ENCODE measurements at regions not wholly inside any gene's neighbourhood (a gene's known extent, or its start where the extent isn't known, plus 50 kb on each side); places are given as distances from the start of the nearest gene placed in this dataset.

GRCh38 chr13:64877176-64877575 lies 2353.0 kb downstream of the PCDH9 start:
- intact Hi-C loops (cut with micrococcal nuclease) (no loop called here), dilution Hi-C loops (cut with MboI; ENCODE audit: extremely low pct_ligation_motif_present, low sequenced_read_pairs) (no loop called here)
- Histone ChIP-seq H3K4me1 (ENCODE audit: control insufficient read depth, extremely low read depth, insufficient read depth, low read length) (no peaks in the 10 kb centered on the region), H2AFZ (ENCODE audit: low read depth, low read length) (peak overlapping the region; percentile 38), H4K20me1 (replicated peaks; ENCODE audit: control insufficient read depth, extremely low read depth, insufficient read depth, low read length) (no peaks in the 10 kb centered on the region), H3K27me3 (ENCODE audit: control insufficient read depth in 2 of 2, insufficient read depth in 2 of 2, low read length in 2 of 2) (no peaks in the 10 kb centered on the region), H3K27ac (ENCODE audit: insufficient read depth, low read depth, low read length) (no peak overlapping the region), H3K9me1 (replicated peaks; ENCODE audit: control insufficient read depth, extremely low read depth, insufficient read depth, low read length) (no peaks in the 10 kb centered on the region), H3K79me2 (ENCODE audit: control insufficient read depth, insufficient read depth, low read length) (no peaks in the 10 kb centered on the region), H3K4me2 (ENCODE audit: insufficient read depth, low read length) (no peak overlapping the region), H3K36me3 (ENCODE audit: control insufficient read depth in 2 of 2, extremely low read depth in 1 of 2, insufficient read depth in 2 of 2, low read length in 2 of 2) (no peaks in the 10 kb centered on the region), H3K9me3 (replicated peaks; ENCODE audit: control insufficient read depth, insufficient read depth, low read length) (no peaks in the 10 kb centered on the region), H3K9ac (replicated peaks; ENCODE audit: extremely low read depth, insufficient read depth, low read length) (no peak overlapping the region), H3K4me3 (replicated peaks in 1 of 3; ENCODE audit: insufficient read depth in 1 of 3, low read depth in 1 of 3, low read length in 3 of 3) (no peak overlapping the region)
- ChIA-PET CTCF (no interaction called here), POLR2A (no interaction called here)
- BruUV-seq (replicated peaks) = no TSS peak
- no peak for FAIRE-seq
- DNase-seq (ENCODE audit: low read depth, low spot score) = no peak
- TF ChIP-seq POLR2A (IDR thresholded peaks at IDR 0.05; ENCODE audit: low read depth, low read length) = no peak
- TF ChIP-seq POLR2AphosphoS5 (IDR thresholded peaks at IDR 0.05; ENCODE audit: insufficient read depth, low read depth, low read length) = no peak
- no peak for TF ChIP-seq MAX (IDR thresholded peaks at IDR 0.05; ENCODE audit: insufficient read depth, insufficient read length)
- TF ChIP-seq MYC (IDR thresholded peaks at IDR 0.05; ENCODE audit: low read depth, low read length) = no peak
- no peak for TF ChIP-seq FOS (IDR thresholded peaks at IDR 0.05; ENCODE audit: borderline replicate concordance, insufficient read depth, low read length)
- TF ChIP-seq EZH2 (IDR thresholded peaks at IDR 0.05; ENCODE audit: borderline replicate concordance, low read depth, low read length, severe bottlenecking) = no peak
- no peak for TF ChIP-seq CTCF (IDR thresholded peaks at IDR 0.05; ENCODE audit: extremely low read depth in 1 of 2, insufficient read depth in 1 of 2, low read depth in 1 of 2, low read length in 2 of 2)
- TF ChIP-seq JUN (IDR thresholded peaks at IDR 0.05; ENCODE audit: borderline replicate concordance, insufficient read depth, insufficient read length, low read depth) = no peak
- no peak for TF ChIP-seq GATA2 (IDR thresholded peaks at IDR 0.05; ENCODE audit: insufficient read depth, insufficient read length, low read depth, low read length)

All from endothelial cell of umbilical vein (primary cell).